ENCODE measurements at regions not wholly inside any gene's neighbourhood (a gene's known extent, or its start where the extent isn't known, plus 50 kb on each side); places are given as distances from the start of the nearest gene placed in this dataset.

DNA sequence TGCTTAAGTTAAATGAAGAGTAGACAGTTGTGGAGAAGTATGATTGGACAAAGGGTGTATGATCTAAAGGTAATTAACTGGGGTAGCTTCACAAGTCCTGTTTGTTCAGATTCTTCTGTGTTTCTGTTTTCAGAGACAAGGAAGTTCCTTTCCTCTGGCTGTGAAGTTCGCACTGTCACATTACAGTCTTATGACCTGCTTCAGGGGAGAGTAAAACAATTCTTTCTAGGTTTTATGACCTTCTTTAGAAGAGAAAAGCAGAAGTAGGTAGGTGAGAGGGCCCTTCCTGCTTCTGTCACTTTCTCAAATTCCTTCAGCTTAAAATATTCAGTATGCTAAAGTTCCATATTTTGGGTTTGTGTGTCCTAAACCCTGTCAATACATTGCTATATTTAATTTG, 211.9 kb downstream of the SOX3 start:
- ATAC-seq = no peak
- no peak for TF ChIP-seq TOX (CRISPR knock-in tag; IDR thresholded peaks at IDR 0.05; ENCODE audit: borderline replicate concordance)
- TF ChIP-seq RARB (CRISPR knock-in tag; IDR thresholded peaks at IDR 0.05) = no peak
- no peak for TF ChIP-seq ESRRG (CRISPR knock-in tag; IDR thresholded peaks at IDR 0.05)
- no peak for TF ChIP-seq ZFP3 (CRISPR knock-in tag; IDR thresholded peaks at IDR 0.05)
- no peak for TF ChIP-seq ZNF70 (CRISPR knock-in tag; IDR thresholded peaks at IDR 0.05)
- TF ChIP-seq PPARA (CRISPR knock-in tag; IDR thresholded peaks at IDR 0.05; ENCODE audit: borderline replicate concordance) = no peak
- TF ChIP-seq, protein P1, sequence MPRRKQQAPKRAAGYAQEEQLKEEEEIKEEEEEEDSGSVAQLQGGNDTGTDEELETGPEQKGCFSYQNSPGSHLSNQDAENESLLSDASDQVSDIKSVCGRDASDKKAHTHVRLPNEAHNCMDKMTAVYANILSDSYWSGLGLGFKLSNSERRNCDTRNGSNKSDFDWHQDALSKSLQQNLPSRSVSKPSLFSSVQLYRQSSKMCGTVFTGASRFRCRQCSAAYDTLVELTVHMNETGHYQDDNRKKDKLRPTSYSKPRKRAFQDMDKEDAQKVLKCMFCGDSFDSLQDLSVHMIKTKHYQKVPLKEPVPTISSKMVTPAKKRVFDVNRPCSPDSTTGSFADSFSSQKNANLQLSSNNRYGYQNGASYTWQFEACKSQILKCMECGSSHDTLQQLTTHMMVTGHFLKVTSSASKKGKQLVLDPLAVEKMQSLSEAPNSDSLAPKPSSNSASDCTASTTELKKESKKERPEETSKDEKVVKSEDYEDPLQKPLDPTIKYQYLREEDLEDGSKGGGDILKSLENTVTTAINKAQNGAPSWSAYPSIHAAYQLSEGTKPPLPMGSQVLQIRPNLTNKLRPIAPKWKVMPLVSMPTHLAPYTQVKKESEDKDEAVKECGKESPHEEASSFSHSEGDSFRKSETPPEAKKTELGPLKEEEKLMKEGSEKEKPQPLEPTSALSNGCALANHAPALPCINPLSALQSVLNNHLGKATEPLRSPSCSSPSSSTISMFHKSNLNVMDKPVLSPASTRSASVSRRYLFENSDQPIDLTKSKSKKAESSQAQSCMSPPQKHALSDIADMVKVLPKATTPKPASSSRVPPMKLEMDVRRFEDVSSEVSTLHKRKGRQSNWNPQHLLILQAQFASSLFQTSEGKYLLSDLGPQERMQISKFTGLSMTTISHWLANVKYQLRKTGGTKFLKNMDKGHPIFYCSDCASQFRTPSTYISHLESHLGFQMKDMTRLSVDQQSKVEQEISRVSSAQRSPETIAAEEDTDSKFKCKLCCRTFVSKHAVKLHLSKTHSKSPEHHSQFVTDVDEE (CRISPR knock-in tag; IDR thresholded peaks at IDR 0.05) = no peak
- no peak for TF ChIP-seq ARNTL (CRISPR knock-in tag; IDR thresholded peaks at IDR 0.05; ENCODE audit: borderline replicate concordance, low read depth)
- TF ChIP-seq, protein P2, sequence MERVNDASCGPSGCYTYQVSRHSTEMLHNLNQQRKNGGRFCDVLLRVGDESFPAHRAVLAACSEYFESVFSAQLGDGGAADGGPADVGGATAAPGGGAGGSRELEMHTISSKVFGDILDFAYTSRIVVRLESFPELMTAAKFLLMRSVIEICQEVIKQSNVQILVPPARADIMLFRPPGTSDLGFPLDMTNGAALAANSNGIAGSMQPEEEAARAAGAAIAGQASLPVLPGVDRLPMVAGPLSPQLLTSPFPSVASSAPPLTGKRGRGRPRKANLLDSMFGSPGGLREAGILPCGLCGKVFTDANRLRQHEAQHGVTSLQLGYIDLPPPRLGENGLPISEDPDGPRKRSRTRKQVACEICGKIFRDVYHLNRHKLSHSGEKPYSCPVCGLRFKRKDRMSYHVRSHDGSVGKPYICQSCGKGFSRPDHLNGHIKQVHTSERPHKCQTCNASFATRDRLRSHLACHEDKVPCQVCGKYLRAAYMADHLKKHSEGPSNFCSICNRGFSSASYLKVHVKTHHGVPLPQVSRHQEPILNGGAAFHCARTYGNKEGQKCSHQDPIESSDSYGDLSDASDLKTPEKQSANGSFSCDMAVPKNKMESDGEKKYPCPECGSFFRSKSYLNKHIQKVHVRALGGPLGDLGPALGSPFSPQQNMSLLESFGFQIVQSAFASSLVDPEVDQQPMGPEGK (CRISPR knock-in tag; IDR thresholded peaks at IDR 0.05; ENCODE audit: borderline replicate concordance) = no peak
- TF ChIP-seq ZFP30 (CRISPR knock-in tag; IDR thresholded peaks at IDR 0.05) = no peak
- TF ChIP-seq GLIS3 (CRISPR knock-in tag; IDR thresholded peaks at IDR 0.05) = no peak

DNA sequence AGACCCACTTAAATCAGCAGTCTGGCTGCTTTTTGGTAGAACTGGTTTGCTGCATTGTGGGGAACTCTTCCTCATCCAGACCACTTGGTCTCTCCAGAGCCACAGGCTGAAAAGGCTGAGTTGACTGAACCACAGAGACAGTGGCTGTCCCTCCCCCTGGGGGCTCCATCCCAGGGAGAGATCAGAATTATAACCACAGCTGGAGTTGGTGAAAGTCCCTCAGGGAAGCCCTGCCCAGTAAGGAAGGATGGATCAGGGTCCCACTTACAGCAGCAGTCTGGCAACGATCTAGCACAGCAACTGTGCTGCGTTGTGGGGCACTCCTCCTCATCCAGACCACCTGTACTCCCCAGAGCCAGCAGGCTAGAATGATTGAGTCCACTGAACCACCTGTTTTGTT, 212.7 kb downstream of the SOX3 start:
- ATAC-seq = no peak

DNA sequence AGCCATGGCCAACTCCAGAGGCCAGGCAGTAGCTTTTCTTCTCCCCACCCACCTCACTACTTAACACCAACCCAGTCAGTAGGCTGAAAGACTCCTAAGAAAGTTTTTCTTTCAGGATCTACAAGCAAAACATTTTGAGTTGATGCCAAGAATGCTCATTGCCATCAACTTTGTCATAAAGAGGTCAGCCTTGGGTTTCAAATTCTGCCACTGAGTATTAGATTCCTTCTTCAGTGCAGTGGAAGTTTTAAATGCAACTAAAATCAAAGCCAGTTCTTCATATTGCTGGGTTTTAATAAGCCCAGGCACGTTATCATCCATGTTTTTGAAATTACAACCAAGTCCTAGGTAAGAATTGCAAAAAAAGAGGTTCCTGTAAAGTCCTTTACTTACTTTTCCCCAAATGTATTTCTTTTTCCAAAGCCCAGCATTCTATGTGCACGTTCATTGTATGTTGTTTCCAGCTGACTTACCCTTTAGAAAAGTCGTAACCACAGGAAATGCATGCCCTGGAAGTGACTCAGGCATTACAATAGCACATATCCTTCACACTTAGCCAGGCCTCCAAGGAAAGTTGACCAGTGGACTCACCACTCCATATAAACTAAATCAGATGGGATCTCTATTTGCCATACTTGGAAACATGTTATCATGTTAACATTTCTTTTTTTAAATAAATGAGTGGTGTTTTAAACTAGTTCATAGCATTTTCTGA, 229.9 kb downstream of the SOX3 start:
- ATAC-seq = no peak
- TF ChIP-seq, protein P3, sequence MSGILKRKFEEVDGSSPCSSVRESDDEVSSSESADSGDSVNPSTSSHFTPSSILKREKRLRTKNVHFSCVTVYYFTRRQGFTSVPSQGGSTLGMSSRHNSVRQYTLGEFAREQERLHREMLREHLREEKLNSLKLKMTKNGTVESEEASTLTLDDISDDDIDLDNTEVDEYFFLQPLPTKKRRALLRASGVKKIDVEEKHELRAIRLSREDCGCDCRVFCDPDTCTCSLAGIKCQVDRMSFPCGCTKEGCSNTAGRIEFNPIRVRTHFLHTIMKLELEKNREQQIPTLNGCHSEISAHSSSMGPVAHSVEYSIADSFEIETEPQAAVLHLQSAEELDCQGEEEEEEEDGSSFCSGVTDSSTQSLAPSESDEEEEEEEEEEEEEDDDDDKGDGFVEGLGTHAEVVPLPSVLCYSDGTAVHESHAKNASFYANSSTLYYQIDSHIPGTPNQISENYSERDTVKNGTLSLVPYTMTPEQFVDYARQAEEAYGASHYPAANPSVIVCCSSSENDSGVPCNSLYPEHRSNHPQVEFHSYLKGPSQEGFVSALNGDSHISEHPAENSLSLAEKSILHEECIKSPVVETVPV (CRISPR knock-in tag; IDR thresholded peaks at IDR 0.05) = no peak
- no peak for TF ChIP-seq ZNF565 (CRISPR knock-in tag; conservative IDR thresholded peaks at IDR 0.05; ENCODE audit: low read depth)
- TF ChIP-seq TOX (CRISPR knock-in tag; IDR thresholded peaks at IDR 0.05; ENCODE audit: borderline replicate concordance) = no peak
- TF ChIP-seq CSDC2 (CRISPR knock-in tag; IDR thresholded peaks at IDR 0.05) = no peak
- no peak for TF ChIP-seq PPARA (CRISPR knock-in tag; IDR thresholded peaks at IDR 0.05; ENCODE audit: borderline replicate concordance)
- no peak for TF ChIP-seq ZC3H10 (CRISPR knock-in tag; IDR thresholded peaks at IDR 0.05)
- no peak for TF ChIP-seq ESRRG (CRISPR knock-in tag; IDR thresholded peaks at IDR 0.05)
- TF ChIP-seq, protein P4, sequence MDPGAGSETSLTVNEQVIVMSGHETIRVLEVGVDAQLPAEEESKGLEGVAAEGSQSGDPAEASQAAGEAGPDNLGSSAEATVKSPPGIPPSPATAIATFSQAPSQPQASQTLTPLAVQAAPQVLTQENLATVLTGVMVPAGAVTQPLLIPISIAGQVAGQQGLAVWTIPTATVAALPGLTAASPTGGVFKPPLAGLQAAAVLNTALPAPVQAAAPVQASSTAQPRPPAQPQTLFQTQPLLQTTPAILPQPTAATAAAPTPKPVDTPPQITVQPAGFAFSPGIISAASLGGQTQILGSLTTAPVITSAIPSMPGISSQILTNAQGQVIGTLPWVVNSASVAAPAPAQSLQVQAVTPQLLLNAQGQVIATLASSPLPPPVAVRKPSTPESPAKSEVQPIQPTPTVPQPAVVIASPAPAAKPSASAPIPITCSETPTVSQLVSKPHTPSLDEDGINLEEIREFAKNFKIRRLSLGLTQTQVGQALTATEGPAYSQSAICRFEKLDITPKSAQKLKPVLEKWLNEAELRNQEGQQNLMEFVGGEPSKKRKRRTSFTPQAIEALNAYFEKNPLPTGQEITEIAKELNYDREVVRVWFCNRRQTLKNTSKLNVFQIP (CRISPR knock-in tag; IDR thresholded peaks at IDR 0.05; ENCODE audit: borderline replicate concordance, low read depth) = no peak
- TF ChIP-seq ZFP30 (CRISPR knock-in tag; IDR thresholded peaks at IDR 0.05) = no peak
- TF ChIP-seq RARB (CRISPR knock-in tag; IDR thresholded peaks at IDR 0.05) = no peak
- TF ChIP-seq BACH2 (CRISPR knock-in tag; IDR thresholded peaks at IDR 0.05; ENCODE audit: borderline replicate concordance) = no peak
- TF ChIP-seq OSR1 (CRISPR knock-in tag; IDR thresholded peaks at IDR 0.05) = no peak
- TF ChIP-seq, protein P5, sequence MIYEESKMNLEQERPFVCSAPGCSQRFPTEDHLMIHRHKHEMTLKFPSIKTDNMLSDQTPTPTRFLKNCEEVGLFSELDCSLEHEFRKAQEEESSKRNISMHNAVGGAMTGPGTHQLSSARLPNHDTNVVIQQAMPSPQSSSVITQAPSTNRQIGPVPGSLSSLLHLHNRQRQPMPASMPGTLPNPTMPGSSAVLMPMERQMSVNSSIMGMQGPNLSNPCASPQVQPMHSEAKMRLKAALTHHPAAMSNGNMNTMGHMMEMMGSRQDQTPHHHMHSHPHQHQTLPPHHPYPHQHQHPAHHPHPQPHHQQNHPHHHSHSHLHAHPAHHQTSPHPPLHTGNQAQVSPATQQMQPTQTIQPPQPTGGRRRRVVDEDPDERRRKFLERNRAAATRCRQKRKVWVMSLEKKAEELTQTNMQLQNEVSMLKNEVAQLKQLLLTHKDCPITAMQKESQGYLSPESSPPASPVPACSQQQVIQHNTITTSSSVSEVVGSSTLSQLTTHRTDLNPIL (CRISPR knock-in tag; IDR thresholded peaks at IDR 0.05; ENCODE audit: low read depth) = no peak
- no peak for TF ChIP-seq ZNF70 (CRISPR knock-in tag; IDR thresholded peaks at IDR 0.05)
- no peak for TF ChIP-seq ZNF8 (CRISPR knock-in tag; IDR thresholded peaks at IDR 0.05)
- TF ChIP-seq, protein P2 (CRISPR knock-in tag; IDR thresholded peaks at IDR 0.05; ENCODE audit: borderline replicate concordance) = no peak
- TF ChIP-seq ZFP3 (CRISPR knock-in tag; IDR thresholded peaks at IDR 0.05) = no peak
- no peak for TF ChIP-seq SNAI2 (CRISPR knock-in tag; IDR thresholded peaks at IDR 0.05)
- no peak for TF ChIP-seq ARNTL (CRISPR knock-in tag; IDR thresholded peaks at IDR 0.05; ENCODE audit: borderline replicate concordance, low read depth)

More for the DNA sequence above, 212.7 kb downstream of the SOX3 start:
- TF ChIP-seq ESRRG (CRISPR knock-in tag; IDR thresholded peaks at IDR 0.05) (no peak), PPARA (CRISPR knock-in tag; IDR thresholded peaks at IDR 0.05; ENCODE audit: borderline replicate concordance) (no peak), ZNF565 (CRISPR knock-in tag; conservative IDR thresholded peaks at IDR 0.05; ENCODE audit: low read depth) (no peak)
- TF ChIP-seq, protein P2 (CRISPR knock-in tag; IDR thresholded peaks at IDR 0.05; ENCODE audit: borderline replicate concordance) = no peak
